Gastroesophageal sphincter (tissue), 4 donors: ENCODE measurements at regions not wholly inside any gene's neighbourhood (a gene's known extent, or its start where the extent isn't known, plus 50 kb on each side); places are given as distances from the start of the nearest gene placed in this dataset.

Experiments
- ATAC-seq: fragments of 150-250 bp; one replicate; pipeline ENCODE4 v1.9.1; 2016; ENCODE audit warnings: mild to moderate bottlenecking, moderate library complexity
- H3K27ac ChIP-seq, 4 donors: fragments of 200-600 bp; sonication (generic) in 3 of 4; 1 replicate in 3 of 4; 2 replicates in 1 of 4; pipeline ENCODE4 v1.5.1; 2016 to 2019
- H3K27me3 ChIP-seq: fragments of 200-600 bp; sonication (generic); one replicate; pipeline ENCODE4 v1.5.1; 2019
- H3K36me3 ChIP-seq, 2 donors: fragments of 200-600 bp; sonication (generic); one replicate each; pipeline ENCODE4 v1.5.1; 2019; ENCODE audit warnings: control low read depth in 1 of 2
- H3K4me1 ChIP-seq, 3 donors: fragments of 200-600 bp; sonication (generic); 1 replicate in 2 of 3; 2 replicates in 1 of 3; pipeline ENCODE4 v1.5.1; 2016 to 2019; ENCODE audit warnings: control low read depth in 2 of 3
- H3K4me3 ChIP-seq, 2 donors: fragments of 200-600 bp; sonication (generic); one replicate each; pipeline ENCODE4 v1.5.1; 2019; ENCODE audit warnings: mild to moderate bottlenecking in 1 of 2, moderate library complexity in 1 of 2
- H3K9me3 ChIP-seq, 3 donors: fragments of 200-600 bp; sonication (generic); one replicate each; pipeline ENCODE4 v1.5.1; 2017 to 2019; ENCODE audit warnings: control low read depth in 2 of 3
- EP300 ChIP-seq: sonication (generic); formaldehyde crosslinking; IDR thresholded peaks from one replicate; pipeline ENCODE4 v1.6.1; 2017; ENCODE audit warnings: antibody characterized with exemption, mild to moderate bottlenecking
- POLR2A ChIP-seq, 2 donors: fragments of 450-650 bp; IDR thresholded peaks; one replicate each; pipeline ENCODE4 v1.6.1; 2017; ENCODE audit warnings: antibody characterized with exemption in 2 of 2, mild to moderate bottlenecking in 2 of 2, moderate library complexity in 1 of 2
- POLR2AphosphoS5 ChIP-seq: sonication (generic); formaldehyde crosslinking; IDR thresholded peaks from one replicate; pipeline ENCODE4 v1.6.1; 2017; ENCODE audit warnings: antibody characterized with exemption
- WGBS, 2 donors: methylation state at CpG; one replicate each; pipeline ENCODE4 v1.1.5; 2018; ENCODE audit warnings: low coverage in 1 of 2; 5-methylcytosine and 5-hydroxymethylcytosine counted together
- TF ChIP-seq, protein P1 (sequence below), 4 experiments: fragments of 200-600 bp in 2 of 4; fragments of 450-650 bp in 2 of 4; sonication (generic) in 1 of 4; IDR thresholded peaks; one replicate each; pipeline ENCODE4 v1.5.1; 2017 to 2019; ENCODE audit warnings: antibody characterized with exemption in 4 of 4, mild to moderate bottlenecking in 2 of 4, moderate library complexity in 2 of 4

DNA sequence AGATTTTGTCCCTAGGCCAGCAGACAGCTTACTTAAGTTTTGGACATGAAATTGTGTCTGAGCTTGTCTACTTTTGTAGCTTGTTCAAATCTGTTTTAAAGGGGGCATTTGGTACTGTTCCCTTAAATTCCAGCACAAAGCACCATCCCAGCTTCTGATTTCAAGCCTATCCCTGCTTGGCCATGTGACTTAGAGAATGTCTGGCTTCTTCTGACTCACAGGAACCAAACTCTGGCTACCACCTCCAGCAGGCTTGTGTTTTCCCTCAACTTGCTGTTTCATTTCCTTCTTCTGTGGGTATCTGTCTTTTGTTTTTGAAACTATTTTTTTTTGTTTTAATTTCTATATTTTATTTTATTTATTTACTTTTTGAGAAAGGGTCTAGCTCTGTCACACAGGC, 97.9 kb upstream of the FZD8 start:
- no peak for ATAC-seq
- no peaks in the 10 kb centered on the region for H3K4me1 ChIP-seq
- H3K27ac ChIP-seq, result no peak overlapping the region
- H3K4me3 ChIP-seq, result no peak overlapping the region
- no peaks in the 10 kb centered on the region for H3K27me3 ChIP-seq
- peaks cover 0 to 6% (median 0%) of the 10 kb centered on the region in 3 donors for H3K9me3 ChIP-seq
- TF ChIP-seq, protein P1, sequence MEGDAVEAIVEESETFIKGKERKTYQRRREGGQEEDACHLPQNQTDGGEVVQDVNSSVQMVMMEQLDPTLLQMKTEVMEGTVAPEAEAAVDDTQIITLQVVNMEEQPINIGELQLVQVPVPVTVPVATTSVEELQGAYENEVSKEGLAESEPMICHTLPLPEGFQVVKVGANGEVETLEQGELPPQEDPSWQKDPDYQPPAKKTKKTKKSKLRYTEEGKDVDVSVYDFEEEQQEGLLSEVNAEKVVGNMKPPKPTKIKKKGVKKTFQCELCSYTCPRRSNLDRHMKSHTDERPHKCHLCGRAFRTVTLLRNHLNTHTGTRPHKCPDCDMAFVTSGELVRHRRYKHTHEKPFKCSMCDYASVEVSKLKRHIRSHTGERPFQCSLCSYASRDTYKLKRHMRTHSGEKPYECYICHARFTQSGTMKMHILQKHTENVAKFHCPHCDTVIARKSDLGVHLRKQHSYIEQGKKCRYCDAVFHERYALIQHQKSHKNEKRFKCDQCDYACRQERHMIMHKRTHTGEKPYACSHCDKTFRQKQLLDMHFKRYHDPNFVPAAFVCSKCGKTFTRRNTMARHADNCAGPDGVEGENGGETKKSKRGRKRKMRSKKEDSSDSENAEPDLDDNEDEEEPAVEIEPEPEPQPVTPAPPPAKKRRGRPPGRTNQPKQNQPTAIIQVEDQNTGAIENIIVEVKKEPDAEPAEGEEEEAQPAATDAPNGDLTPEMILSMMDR (IDR thresholded peaks at IDR 0.05), result no peak
- no peak for TF ChIP-seq POLR2A (IDR thresholded peaks at IDR 0.05)
- H3K36me3 ChIP-seq, result no peaks in the 10 kb centered on the region

DNA sequence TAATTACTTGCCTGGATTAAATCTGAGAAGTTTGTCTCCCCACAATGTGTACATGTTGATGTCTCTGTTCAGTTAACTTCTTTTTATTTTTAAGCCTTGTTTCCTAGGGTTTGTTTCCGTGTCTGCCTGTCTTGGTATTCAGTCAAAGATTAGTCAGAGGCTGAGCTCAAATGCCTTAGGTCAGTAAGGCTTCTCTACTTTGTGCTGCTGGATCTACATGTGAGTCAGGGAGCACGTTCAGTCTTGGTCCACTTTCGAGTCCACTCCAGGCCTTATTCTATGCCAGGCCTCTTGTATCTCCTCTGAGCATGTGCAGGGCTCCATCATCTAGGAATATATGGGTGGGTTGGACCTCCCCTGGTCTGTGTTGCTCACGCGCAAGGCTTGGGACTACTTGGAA, 93.3 kb upstream of the FZD8 start:
- WGBS, 2 donors, result 33 to 58% methylated on average over 1 to 3 of the region's 5 CpGs
- Histone ChIP-seq H3K9me3 (peaks cover 0 to 10% (median 0%) of the 10 kb centered on the region in 3 donors), H3K36me3 (no peaks in the 10 kb centered on the region), H3K27me3 (no peaks in the 10 kb centered on the region), H3K4me3 (no peak overlapping the region), H3K27ac (no peak overlapping the region), H3K4me1 (no peaks in the 10 kb centered on the region)
- TF ChIP-seq POLR2AphosphoS5 (no peak), POLR2A (IDR thresholded peaks at IDR 0.05) (no peak), EP300 (no peak)
- TF ChIP-seq, protein P1 (IDR thresholded peaks at IDR 0.05), result no peak
- no peak for ATAC-seq

DNA sequence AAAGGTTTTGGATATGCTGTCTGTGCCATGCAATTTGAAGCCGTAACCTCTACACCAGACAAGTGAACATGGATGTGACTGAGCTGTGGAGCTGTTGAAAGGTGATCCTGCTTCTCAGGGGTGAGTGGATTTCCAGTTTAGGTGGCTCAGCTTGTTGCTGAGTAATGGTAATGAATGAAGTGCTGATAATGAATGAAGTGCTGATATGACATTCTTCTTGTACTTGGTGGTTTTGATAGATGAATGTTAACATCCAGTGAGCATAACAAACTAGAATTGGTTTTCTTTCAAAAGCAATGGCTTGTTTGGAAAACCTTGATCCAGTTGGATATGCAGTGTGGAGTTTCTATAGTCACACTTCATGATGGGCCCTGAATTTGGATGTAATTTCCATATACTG, 89.7 kb upstream of the FZD8 start:
- WGBS, 2 donors, result 100% methylated on average over 1 of the region's 1 CpG

DNA sequence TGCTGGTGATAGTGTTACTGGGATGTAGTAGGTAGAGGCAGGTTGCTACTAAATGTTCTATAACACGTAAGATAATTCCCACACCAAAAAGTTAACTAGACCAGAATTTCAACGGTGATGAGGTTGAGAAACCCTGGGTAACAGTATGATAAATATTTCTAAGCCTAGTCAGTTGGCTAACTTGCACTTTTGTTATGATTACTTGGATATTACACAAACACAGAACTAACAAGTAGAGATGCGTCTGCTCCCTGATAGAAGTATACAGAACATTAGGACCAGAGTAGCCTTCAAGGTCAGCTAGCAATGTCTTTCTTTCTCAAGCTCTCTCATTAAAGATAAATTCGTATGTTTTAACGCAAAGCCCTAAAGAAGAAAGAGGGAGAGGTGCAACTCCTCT, 86.2 kb upstream of the FZD8 start:
- no peak for ATAC-seq
- Histone ChIP-seq H3K27ac (no peak overlapping the region), H3K9me3 (no peaks in the 10 kb centered on the region), H3K4me3 (no peak overlapping the region), H3K36me3 (no peaks in the 10 kb centered on the region), H3K27me3 (peaks cover 8% of the 10 kb centered on the region), H3K4me1 (no peaks in the 10 kb centered on the region)
- no peak for TF ChIP-seq EP300
- TF ChIP-seq, protein P1 (IDR thresholded peaks at IDR 0.05), result no peak
- no peak for TF ChIP-seq POLR2AphosphoS5
- TF ChIP-seq POLR2A (IDR thresholded peaks at IDR 0.05), result no peak
- WGBS, 2 donors, result 40 to 74% methylated on average over 5 of the region's 5 CpGs

More for the DNA sequence above, 89.7 kb upstream of the FZD8 start:
- H3K9me3 ChIP-seq, result peaks cover 0 to 10% (median 0%) of the 10 kb centered on the region in 3 donors
- no peak overlapping the region for H3K4me3 ChIP-seq
- H3K27ac ChIP-seq, result no peak overlapping the region
- H3K27me3 ChIP-seq, result no peaks in the 10 kb centered on the region
- H3K36me3 ChIP-seq, result no peaks in the 10 kb centered on the region
- no peak for ATAC-seq
- no peak for TF ChIP-seq EP300
- TF ChIP-seq, protein P1 (IDR thresholded peaks at IDR 0.05), result no peak
- TF ChIP-seq POLR2AphosphoS5, result no peak
- no peaks in the 10 kb centered on the region for H3K4me1 ChIP-seq

DNA sequence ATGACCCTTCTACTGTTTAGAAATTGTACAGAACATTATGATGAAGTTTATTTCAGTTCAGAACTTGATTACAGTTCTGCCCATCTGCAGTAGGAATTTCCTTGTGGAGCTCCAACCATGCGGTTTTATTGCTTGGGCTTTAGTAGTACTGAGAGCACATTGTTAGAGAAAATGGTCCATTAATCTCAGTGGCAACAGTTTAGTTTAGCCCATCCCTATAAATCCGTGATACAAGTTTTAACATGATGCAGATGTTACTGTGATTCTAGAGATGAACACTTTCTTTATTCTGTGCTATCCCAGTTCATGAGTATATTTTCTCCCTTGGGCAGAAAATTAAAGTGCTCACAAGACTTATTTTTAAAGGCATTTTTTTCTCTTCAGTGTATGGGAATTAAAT, 84.8 kb upstream of the FZD8 start:
- no peaks in the 10 kb centered on the region for H3K36me3 ChIP-seq
- no peak overlapping the region for H3K27ac ChIP-seq
- ATAC-seq, result no peak
- H3K4me1 ChIP-seq, result no peaks in the 10 kb centered on the region
- TF ChIP-seq EP300 (no peak), POLR2A (IDR thresholded peaks at IDR 0.05) (no peak), POLR2AphosphoS5 (no peak)
- 13 to 29% methylated on average over 2 of the region's 2 CpGs for WGBS, 2 donors
- peaks cover 8% of the 10 kb centered on the region for H3K27me3 ChIP-seq
- H3K4me3 ChIP-seq, result no peak overlapping the region
- H3K9me3 ChIP-seq, result no peaks in the 10 kb centered on the region

DNA sequence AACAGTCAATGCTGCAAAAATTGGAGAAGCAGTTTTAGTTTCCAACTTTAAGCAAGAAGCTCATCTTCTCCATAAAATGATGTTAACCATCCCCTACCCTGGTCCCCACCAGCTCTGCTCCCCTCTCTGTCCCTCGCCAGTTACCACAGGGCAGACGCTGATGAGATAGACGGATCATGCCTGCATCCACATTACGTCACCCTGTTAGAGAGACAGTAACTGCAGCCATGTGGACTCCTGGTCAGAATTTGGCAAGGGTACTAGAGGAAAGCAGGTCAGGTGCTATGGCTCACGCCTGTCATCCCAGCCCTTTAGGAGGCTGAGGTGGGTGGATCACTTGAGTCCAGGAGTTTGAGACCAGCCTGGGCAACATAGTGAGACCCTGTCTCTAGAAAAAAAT, 81.9 kb upstream of the FZD8 start:
- WGBS, 2 donors, result 83 to 91% methylated on average over 1 to 4 of the region's 5 CpGs
- ATAC-seq, result no peak
- no peaks in the 10 kb centered on the region for H3K4me1 ChIP-seq
- H3K36me3 ChIP-seq, result no peaks in the 10 kb centered on the region
- no peak for TF ChIP-seq POLR2A (IDR thresholded peaks at IDR 0.05)
- no peak for TF ChIP-seq POLR2AphosphoS5
- TF ChIP-seq EP300, result no peak
- TF ChIP-seq, protein P1 (IDR thresholded peaks at IDR 0.05), result no peak
- no peak overlapping the region for H3K4me3 ChIP-seq
- H3K27me3 ChIP-seq, result peaks cover 8% of the 10 kb centered on the region
- H3K27ac ChIP-seq, result no peak overlapping the region
- no peaks in the 10 kb centered on the region for H3K9me3 ChIP-seq
